ENCODE measurements at regions not wholly inside any gene's neighbourhood (a gene's known extent, or its start where the extent isn't known, plus 50 kb on each side); places are given as distances from the start of the nearest gene placed in this dataset.

GRCh38 chr16:7150230-7150629, 182.4 kb upstream of the RBFOX1 start:
- TF ChIP-seq POLR2A (IDR thresholded peaks at IDR 0.05) (no peak), CTCF (IDR thresholded peaks at IDR 0.05) (no peak)

Measured in uterus (tissue), 2 donors.